AG09319 (cell line): ENCODE measurements at regions not wholly inside any gene's neighbourhood (a gene's known extent, or its start where the extent isn't known, plus 50 kb on each side); places are given as distances from the start of the nearest gene placed in this dataset.
"Not testable (repeated sequence)": the region's sequence is repeated elsewhere in the genome, so short reads cannot be mapped to it uniquely, and the experiment has no call there.

Source experiments
- DNase-seq: peaks from one replicate; pipeline ENCODE4 v3.0.0-alpha.2; 2010; ENCODE audit warnings: low read depth; ENCODE audit errors: extremely low read depth
- TF ChIP-seq, protein P1 (sequence below): IDR thresholded peaks from 2 replicates; pipeline ENCODE4 v1.5.1; 2011; ENCODE audit warnings: low read depth, mild to moderate bottlenecking, inconsistent platforms, low read length, moderate library complexity

DNA sequence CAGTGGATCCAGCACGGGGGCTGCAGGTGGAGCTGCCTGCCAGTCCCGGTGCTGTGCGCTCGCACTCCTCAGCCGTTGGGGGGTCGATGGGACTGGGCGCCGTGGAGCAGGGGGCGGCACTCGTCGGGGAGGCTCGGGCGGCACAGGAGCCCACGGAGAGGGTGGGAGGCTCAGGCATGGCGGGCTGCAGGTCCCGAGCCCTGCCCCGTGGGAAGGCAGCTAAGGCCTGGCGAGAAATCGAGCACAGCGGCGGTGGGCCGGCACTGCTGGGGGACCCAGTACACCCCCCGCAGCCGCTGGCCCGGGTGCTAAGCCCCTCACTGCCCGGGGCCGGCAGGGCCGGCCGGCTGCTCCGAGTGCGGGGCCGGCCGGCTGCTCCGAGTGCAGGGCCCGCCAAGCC, 52.3 kb upstream of the MARK1 start:
- DNase-seq = not testable (repeated sequence)

DNA sequence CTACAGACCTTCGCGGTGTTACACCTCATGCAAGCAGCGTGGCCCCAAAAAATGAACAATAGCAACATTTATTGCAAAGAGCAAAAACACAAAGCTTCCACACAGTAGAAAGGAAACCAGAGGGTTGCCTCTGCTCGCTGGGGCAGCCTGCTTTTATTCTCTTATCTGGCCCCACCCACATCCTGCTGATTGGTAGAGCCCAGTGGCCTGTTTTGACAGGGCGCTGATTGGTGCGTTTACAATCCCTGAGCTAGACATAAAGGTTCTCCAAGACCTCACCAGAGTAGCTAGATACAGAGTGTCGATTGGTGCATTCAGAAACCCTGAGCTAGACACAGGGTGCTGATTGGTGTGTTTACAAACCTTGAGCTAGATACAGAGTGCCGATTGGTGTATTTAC, 52.8 kb upstream of the MARK1 start:
- not testable (repeated sequence) for DNase-seq

DNA sequence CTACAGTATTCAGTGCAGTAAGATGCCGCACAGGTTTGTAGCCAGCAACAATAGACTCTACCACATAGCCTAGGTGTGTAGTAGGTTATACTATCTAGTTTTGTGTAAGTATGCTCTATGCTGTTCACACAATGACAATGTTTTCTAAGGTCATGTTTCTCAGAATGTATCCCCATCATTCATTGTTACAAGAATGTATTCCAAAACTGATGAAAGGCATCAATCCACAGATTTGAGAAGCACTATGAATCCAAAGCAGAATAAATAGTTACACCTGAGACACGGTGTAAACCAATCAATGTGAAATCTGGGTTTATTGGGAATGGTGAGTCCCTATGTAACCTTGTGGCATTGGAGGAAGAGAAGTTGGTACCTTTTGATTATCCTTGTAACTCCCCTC, 54.5 kb upstream of the MARK1 start:
- no peak for DNase-seq
- TF ChIP-seq, protein P1, sequence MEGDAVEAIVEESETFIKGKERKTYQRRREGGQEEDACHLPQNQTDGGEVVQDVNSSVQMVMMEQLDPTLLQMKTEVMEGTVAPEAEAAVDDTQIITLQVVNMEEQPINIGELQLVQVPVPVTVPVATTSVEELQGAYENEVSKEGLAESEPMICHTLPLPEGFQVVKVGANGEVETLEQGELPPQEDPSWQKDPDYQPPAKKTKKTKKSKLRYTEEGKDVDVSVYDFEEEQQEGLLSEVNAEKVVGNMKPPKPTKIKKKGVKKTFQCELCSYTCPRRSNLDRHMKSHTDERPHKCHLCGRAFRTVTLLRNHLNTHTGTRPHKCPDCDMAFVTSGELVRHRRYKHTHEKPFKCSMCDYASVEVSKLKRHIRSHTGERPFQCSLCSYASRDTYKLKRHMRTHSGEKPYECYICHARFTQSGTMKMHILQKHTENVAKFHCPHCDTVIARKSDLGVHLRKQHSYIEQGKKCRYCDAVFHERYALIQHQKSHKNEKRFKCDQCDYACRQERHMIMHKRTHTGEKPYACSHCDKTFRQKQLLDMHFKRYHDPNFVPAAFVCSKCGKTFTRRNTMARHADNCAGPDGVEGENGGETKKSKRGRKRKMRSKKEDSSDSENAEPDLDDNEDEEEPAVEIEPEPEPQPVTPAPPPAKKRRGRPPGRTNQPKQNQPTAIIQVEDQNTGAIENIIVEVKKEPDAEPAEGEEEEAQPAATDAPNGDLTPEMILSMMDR = no peak

DNA sequence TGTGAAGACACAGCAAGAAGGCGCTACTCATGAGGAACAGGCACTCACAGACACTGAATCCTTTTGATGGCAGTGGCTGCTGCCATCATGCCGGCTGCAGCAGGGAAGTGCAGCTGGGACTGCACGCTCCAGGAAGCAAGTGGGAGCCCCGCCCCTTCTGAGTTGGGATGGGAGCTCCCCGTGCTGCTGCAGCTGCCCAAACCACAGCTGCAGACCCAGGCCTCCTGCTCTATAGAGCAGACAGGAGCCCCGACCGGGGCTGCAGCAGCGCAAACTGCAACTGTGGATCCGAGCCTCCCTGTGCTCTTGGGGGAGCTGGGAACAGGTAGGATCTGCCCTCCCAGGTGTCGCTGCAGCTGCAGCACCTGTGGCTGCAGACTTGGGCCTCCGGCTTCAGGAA, 65.2 kb upstream of the MARK1 start:
- DNase-seq = no peak
- TF ChIP-seq, protein P1 = no peak

DNA sequence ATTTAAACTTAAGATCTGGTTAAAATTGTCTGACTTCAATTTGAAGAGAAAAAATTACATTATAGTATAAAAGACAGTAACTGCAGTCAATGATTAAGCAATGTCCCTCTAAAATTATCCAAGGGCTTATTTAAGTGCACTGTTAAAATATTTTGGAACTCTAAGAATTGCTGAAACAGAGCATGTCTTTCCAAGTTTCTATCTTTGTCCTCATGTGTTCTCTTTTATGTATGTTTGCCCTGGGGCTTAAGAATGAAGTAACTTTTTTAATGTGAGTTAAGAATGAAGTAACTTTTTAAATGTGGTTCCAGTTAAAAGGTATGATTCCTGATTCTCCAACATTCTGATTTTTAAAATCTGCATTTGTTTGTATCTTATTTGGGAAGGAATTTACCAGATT, 69.0 kb upstream of the MARK1 start:
- TF ChIP-seq, protein P1 = no peak
- no peak for DNase-seq

DNA sequence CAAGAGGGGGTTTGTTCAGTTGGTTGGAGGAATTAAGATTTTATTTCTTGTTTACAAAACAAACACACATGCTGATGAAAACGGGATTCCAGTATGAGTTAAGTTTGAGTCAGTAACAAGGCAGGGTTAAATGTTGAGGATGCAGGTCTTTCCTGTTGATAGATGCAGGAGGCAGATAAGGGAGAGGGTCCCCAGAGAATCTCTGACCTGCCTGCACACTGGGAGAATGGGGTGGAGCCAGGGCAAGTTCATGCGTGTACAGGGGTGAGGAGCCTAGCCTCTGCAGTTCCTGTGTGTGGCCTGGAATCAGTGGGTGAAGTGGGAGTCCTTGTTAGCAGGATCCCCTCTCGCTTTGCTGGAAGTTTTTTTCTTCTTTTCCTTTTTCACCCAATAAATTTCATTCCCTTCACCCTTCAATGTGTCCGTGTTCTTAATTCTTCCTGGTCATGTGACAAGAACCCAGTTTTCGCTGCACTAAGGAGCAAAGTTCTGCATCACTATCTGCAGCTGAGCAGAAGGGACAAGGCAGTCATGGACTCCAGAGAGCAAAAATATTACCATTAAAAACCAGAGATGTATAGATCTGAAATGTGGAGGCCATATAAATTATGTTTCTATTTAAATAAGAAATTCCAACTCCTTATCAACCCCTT, 69.9 kb upstream of the MARK1 start:
- TF ChIP-seq, protein P1 = no peak
- no peak for DNase-seq

DNA sequence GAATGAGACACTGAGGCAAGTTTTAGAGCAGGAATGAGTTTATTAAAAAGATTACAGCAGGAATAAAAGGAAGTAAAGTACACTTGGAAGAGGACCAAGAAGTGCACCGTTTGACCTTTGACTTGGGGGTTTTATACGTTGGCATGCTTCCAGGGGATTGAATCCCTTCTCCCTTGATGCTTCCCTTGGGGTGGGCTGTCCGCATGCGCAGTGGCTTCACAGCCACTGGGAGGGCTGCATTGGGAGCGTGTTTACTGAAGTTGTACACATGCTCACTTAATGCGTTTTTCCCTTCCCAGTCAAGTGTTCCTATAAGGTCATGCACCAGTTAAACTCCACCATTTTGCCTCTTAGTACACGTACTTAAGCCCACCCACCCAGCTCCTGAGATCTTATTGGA, 72.4 kb upstream of the MARK1 start:
- no peak for DNase-seq
- TF ChIP-seq, protein P1 = no peak

DNA sequence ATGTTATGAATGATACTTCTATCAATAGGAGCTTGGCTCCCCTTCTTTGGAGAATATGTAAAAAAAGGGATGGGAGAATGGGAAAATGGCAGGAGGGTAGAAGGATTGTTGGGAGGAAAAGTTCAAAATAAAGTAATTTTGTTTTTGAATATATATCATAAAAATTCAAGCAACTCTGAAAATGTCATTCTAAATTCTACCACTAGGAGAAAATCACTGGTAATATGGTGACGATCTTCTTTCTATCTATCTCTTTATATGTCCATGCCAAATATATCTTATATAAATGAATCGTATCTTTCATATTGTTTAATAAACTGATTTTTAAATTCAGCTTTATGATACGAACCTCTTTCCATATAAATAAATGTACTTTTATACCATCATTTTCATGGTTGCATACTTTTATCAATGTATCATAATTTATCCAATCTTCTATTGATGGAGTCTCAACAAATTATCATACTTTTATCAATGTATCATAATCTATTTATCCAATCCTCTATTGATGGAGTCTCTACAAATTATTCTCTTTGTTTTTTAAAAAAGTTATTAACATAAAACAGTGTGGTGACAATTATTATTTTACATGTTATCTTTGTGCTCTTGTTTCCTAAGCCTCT, 73.7 kb upstream of the MARK1 start:
- TF ChIP-seq, protein P1 = no peak; the same call in none of the 2 replicates

More for the DNA sequence above, 73.7 kb upstream of the MARK1 start:
- no peak for DNase-seq
